A549 (cell line): ENCODE measurements at regions not wholly inside any gene's neighbourhood (a gene's known extent, or its start where the extent isn't known, plus 50 kb on each side); places are given as distances from the start of the nearest gene placed in this dataset.

Source experiments
- ATAC-seq, 2 experiments: fragments of 200-7000 bp in 1 of 2; fragments of >200 bp in 1 of 2; cut with Nextera tagmentation in 1 of 2; cut with Tn5 transposase in 1 of 2; 3 replicates each; pipeline versions ENCODE4 v1.8.0 to v1.9.1; 2018 to 2020; ENCODE audit warnings: mild to moderate bottlenecking in 1 of 2, moderate library complexity in 1 of 2
- CTCF ChIA-PET: fragments of 300-600 bp; sonication (Branson Sonifier 250); formaldehyde crosslinking; extraction: SDS; loops from one replicate; lab custom pipeline; 2021; ENCODE audit warnings: antibody characterized with exemption, inconsistent platforms; lab: Yijun Ruan, JAX
- POLR2A ChIA-PET: fragments of 350-600 bp; formaldehyde crosslinking; extraction: SDS; loops from one replicate; lab custom pipeline; 2021; ENCODE audit warnings: antibody characterized with exemption, inconsistent platforms; lab: Yijun Ruan, JAX
- DNase-seq, 2 experiments: peaks; one replicate each; pipeline versions ENCODE4 v3.0.0 to v3.0.0-alpha.2; 2011 to 2016; ENCODE audit warnings: low read depth in 1 of 2, low spot score in 1 of 2
- FAIRE-seq: peaks from 2 replicates; lab custom pipeline; 2011; peaks lifted over from hg19 to GRCh38; lab: Jason Lieb, UNC
- H3K27ac ChIP-seq, 2 experiments: fragments of >200 bp; sonication (Bioruptor Twin); formaldehyde crosslinking; 3 replicates each; pipeline ENCODE4 v1.5.1; 2016 to 2017
- H3K4me1 ChIP-seq: fragments of >200 bp; sonication (Bioruptor Twin); formaldehyde crosslinking; 3 replicates; pipeline ENCODE4 v1.6.1; 2016
- H3K4me2 ChIP-seq: fragments of >200 bp; sonication (Bioruptor Twin); formaldehyde crosslinking; 3 replicates; pipeline ENCODE4 v1.6.1; 2016
- H3K4me3 ChIP-seq: fragments of >200 bp; sonication (Bioruptor Twin); formaldehyde crosslinking; 3 replicates; pipeline ENCODE4 v1.5.1; 2016
- H3K9me3 ChIP-seq: fragments of >200 bp; sonication (Bioruptor Twin); formaldehyde crosslinking; 3 replicates; pipeline ENCODE4 v1.6.1; 2016
- CBX2 ChIP-seq: fragments of 200-600 bp; sonication (generic); IDR thresholded peaks from 2 replicates; pipeline ENCODE4 v1.6.1; 2016; ENCODE audit warnings: low read depth, mild to moderate bottlenecking, borderline replicate concordance
- EHF ChIP-seq: fragments of 250-450 bp; sonication (Bioruptor Pico); IDR thresholded peaks from 2 replicates; pipeline ENCODE4 v1.5.0; 2020; ENCODE audit warnings: mild to moderate bottlenecking
- FOSB ChIP-seq: fragments of 250-450 bp; sonication (Bioruptor Pico); IDR thresholded peaks from 2 replicates; pipeline ENCODE4 v1.5.0; 2020; ENCODE audit warnings: mild to moderate bottlenecking, moderate library complexity
- FOSL2 ChIP-seq, 2 experiments: fragments of 450-650 bp in 1 of 2; fragments of >200 bp in 1 of 2; sonication (Bioruptor Twin) in 1 of 2; formaldehyde crosslinking; IDR thresholded peaks; 2 replicates each; pipeline versions ENCODE4 v1.5.0 to v1.6.1; 2016 to 2020; ENCODE audit warnings: mild to moderate bottlenecking in 1 of 2, moderate library complexity in 1 of 2
- GATA3 ChIP-seq: IDR thresholded peaks from 2 replicates; pipeline ENCODE4 v1.6.1; 2012; ENCODE audit warnings: borderline replicate concordance
- HDAC2 ChIP-seq: fragments of 200-600 bp; sonication (generic); IDR thresholded peaks from 2 replicates; pipeline ENCODE4 v1.6.1; 2016
- HEYL ChIP-seq: fragments of 250-450 bp; sonication (Bioruptor Pico); IDR thresholded peaks from 2 replicates; pipeline ENCODE4 v1.8.0; 2021; ENCODE audit warnings: mild to moderate bottlenecking, moderate library complexity
- HOXA7 ChIP-seq: fragments of 250-450 bp; sonication (Bioruptor Pico); IDR thresholded peaks from 2 replicates; pipeline ENCODE4 v1.5.0; 2020; ENCODE audit warnings: mild to moderate bottlenecking, moderate library complexity
- MAFK ChIP-seq: fragments of 450-650 bp; IDR thresholded peaks from 2 replicates; pipeline ENCODE4 v1.6.1; 2014; ENCODE audit not compliant: partially characterized antibody
- MYC ChIP-seq: IDR thresholded peaks from 2 replicates; pipeline ENCODE4 v1.6.1; 2012; ENCODE audit warnings: mild to moderate bottlenecking, inconsistent platforms, low read length, improper control_type of control experiment, borderline replicate concordance
- NFE2L2 ChIP-seq: fragments of 150-350 bp; conservative IDR thresholded peaks from 2 replicates; pipeline ENCODE4 v1.6.1; 2014; ENCODE audit warnings: low read length
- NPAS2 ChIP-seq: fragments of 250-450 bp; sonication (Bioruptor Pico); IDR thresholded peaks from 2 replicates; pipeline ENCODE4 v1.8.0; 2022; ENCODE audit warnings: mild to moderate bottlenecking, moderate library complexity, borderline replicate concordance
- NR3C1 ChIP-seq: fragments of >200 bp; sonication (Bioruptor Twin); formaldehyde crosslinking; IDR thresholded peaks from 3 replicates; pipeline ENCODE4 v1.6.1; 2017
- PHF8 ChIP-seq: fragments of 200-600 bp; sonication (generic); IDR thresholded peaks from 2 replicates; pipeline ENCODE4 v1.6.1; 2016; ENCODE audit warnings: low read depth, mild to moderate bottlenecking, antibody characterized with exemption, moderate library complexity, borderline replicate concordance
- RAD21 ChIP-seq, 2 experiments: fragments of >200 bp in 1 of 2; sonication (Bioruptor Twin) in 1 of 2; formaldehyde crosslinking in 1 of 2; IDR thresholded peaks in 1 of 2; conservative IDR thresholded peaks in 1 of 2; 2 replicates in 1 of 2; 3 replicates in 1 of 2; pipeline ENCODE4 v1.6.1; 2012 to 2018; ENCODE audit warnings: inconsistent platforms in 1 of 2
- RARB ChIP-seq: fragments of 250-450 bp; sonication (Bioruptor Pico); IDR thresholded peaks from 2 replicates; pipeline ENCODE4 v1.8.0; 2021; ENCODE audit warnings: mild to moderate bottlenecking, moderate library complexity
- RCOR1 ChIP-seq: fragments of 150-350 bp; IDR thresholded peaks from 2 replicates; pipeline ENCODE4 v1.6.1; 2014; ENCODE audit warnings: antibody characterized with exemption, low read length, low read depth
- SREBF2 ChIP-seq: fragments of 450-650 bp; IDR thresholded peaks from 2 replicates; pipeline ENCODE4 v1.6.1; 2014; ENCODE audit warnings: mild to moderate bottlenecking, moderate library complexity
- ZC3H11A ChIP-seq: fragments of 450-650 bp; IDR thresholded peaks from 2 replicates; pipeline ENCODE4 v1.6.1; 2014; ENCODE audit warnings: antibody characterized with exemption, mild to moderate bottlenecking
- WGBS: methylation state at CpG from one replicate; pipeline ENCODE4 v1.1.6; 2017; ENCODE audit errors: missing lambda C conversion rate; 5-methylcytosine and 5-hydroxymethylcytosine counted together
- TF ChIP-seq, protein P1 (sequence below): IDR thresholded peaks from 2 replicates; pipeline ENCODE4 v1.6.1; 2012; ENCODE audit warnings: low read depth, borderline replicate concordance
- TF ChIP-seq, protein P2 (sequence below): IDR thresholded peaks from 2 replicates; pipeline ENCODE4 v1.6.1; 2012
- TF ChIP-seq, protein P3 (sequence below): fragments of >200 bp; sonication (Bioruptor Twin); formaldehyde crosslinking; IDR thresholded peaks from 3 replicates; pipeline ENCODE4 v1.6.1; 2016

DNA sequence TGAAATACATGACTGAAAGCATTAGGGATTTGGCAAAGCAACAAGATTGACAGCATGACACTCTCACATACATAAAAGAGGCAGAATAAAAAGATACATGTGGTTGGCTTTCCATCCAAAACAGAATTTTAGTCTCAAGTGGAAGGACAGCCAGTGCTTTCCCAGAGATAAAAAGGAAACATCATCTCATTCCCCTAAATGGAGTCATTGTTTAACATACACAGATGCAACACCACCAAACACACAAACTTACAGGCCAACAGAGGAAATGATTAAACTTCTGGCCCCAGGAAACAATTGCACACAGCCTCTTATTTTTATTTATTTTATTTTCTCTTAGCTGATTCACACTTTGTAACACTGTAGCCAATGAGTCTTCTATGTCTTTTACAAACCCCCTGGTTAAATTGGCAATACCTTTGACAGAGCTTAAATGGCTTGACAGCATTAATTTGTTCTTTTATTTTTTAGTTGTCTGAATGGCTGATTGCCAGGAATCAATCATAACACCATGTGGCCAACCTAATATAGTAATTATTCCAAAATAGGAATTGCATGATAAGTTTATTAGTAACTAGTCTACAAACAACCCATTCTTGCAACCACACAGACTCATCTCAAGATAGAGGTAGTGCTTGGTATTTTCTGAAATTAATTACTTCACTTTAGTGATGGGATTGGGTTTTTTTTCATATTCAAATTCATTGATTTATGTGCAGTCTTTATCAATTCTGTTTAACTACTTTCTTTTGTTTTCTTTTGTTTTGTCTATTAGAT is 190.5 kb downstream of the RND3 start (continued):
- TF ChIP-seq MYC, result no peak
- TF ChIP-seq RARB, result no peak
- no peak for TF ChIP-seq ZC3H11A
- TF ChIP-seq, protein P1, sequence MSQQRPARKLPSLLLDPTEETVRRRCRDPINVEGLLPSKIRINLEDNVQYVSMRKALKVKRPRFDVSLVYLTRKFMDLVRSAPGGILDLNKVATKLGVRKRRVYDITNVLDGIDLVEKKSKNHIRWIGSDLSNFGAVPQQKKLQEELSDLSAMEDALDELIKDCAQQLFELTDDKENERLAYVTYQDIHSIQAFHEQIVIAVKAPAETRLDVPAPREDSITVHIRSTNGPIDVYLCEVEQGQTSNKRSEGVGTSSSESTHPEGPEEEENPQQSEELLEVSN, result no peak
- TF ChIP-seq HEYL (CRISPR knock-in tag), result no peak

- no peak for ATAC-seq
- WGBS, result 87% methylated on average over 2 of the region's 2 CpGs
Observed at GRCh38 chr2:150295544-150295943, 191.9 kb downstream of the RND3 start.

DNA sequence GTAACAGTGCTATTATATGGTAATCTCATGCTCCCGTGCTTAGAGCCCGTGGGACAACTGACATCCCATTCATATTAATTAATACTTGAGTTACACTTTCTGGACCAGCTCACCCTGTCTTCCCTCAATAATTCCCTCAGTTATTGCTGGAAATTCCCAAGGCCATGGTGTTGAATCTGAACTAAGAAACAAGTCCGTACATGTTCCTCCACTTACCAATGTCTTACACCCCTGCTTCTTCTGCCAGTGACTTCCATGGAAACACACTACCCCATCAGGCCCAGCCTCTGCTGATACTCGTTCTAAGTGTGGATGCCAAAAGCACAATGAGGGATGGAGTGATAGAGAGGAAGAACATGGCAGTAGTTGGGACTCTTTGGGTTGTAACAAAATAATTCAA is 193.7 kb downstream of the RND3 start:
- Histone ChIP-seq H3K27ac (no peak overlapping the region), H3K4me2 (no peak overlapping the region), H3K4me3 (no peak overlapping the region), H3K4me1 (peaks cover 12% of the 10 kb centered on the region; the same call in 2 of the 3 replicates), H3K9me3 (no peaks in the 10 kb centered on the region)
- no peak for TF ChIP-seq NPAS2
- FAIRE-seq (no peak), DNase-seq (no peak), ATAC-seq (no peak)
- WGBS, result 71% methylated on average over 4 of the region's 4 CpGs
- POLR2A ChIA-PET, result no interaction called here
- CTCF ChIA-PET, result no interaction called here

More at GRCh38 chr2:150295544-150295943, 191.9 kb downstream of the RND3 start:
- no peak overlapping the region for H3K4me2 ChIP-seq
- TF ChIP-seq GATA3, result no peak
- no peak for TF ChIP-seq FOSB (CRISPR knock-in tag)
- no peak for TF ChIP-seq EHF (CRISPR knock-in tag)
- no peak for TF ChIP-seq RARB
- no peak for TF ChIP-seq NFE2L2
- TF ChIP-seq, protein P2, sequence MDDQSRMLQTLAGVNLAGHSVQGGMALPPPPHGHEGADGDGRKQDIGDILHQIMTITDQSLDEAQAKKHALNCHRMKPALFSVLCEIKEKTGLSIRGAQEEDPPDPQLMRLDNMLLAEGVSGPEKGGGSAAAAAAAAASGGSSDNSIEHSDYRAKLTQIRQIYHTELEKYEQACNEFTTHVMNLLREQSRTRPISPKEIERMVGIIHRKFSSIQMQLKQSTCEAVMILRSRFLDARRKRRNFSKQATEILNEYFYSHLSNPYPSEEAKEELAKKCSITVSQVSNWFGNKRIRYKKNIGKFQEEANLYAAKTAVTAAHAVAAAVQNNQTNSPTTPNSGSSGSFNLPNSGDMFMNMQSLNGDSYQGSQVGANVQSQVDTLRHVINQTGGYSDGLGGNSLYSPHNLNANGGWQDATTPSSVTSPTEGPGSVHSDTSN, result no peak
- TF ChIP-seq, all 56 proteins: peak for 0
- H3K27ac ChIP-seq, result no peak overlapping the region
- DNase-seq, result no peak
- POLR2A ChIA-PET, result no interaction called here
- no peak for FAIRE-seq
- no peaks in the 10 kb centered on the region for H3K9me3 ChIP-seq
- H3K4me1 ChIP-seq, result peaks cover 12% of the 10 kb centered on the region; the same call in 2 of the 3 replicates
- H3K4me3 ChIP-seq, result no peak overlapping the region
- CTCF ChIA-PET, result interaction anchor here (1.1 kb wide), 1 partner anchor 944 kb away, joined by 3 read pairs; no protein-coding TSS in a partner anchor

- Histone ChIP-seq H3K4me3 (no peak overlapping the region), H3K4me1 (peaks cover 12% of the 10 kb centered on the region; the same call in 2 of the 3 replicates), H3K9me3 (no peaks in the 10 kb centered on the region), H3K27ac (no peak overlapping the region), H3K4me2 (no peak overlapping the region)
- DNase-seq (no peak), ATAC-seq (no peak), FAIRE-seq (no peak)
- ChIA-PET POLR2A (no interaction called here), CTCF (no interaction called here)
- TF ChIP-seq CBX2, result no peak
- 96% methylated on average over 1 of the region's 1 CpG for WGBS
Observed at GRCh38 chr2:150292807-150293206, 194.7 kb downstream of the RND3 start.

GRCh38 chr2:150292192-150292591 is 195.3 kb downstream of the RND3 start:
- Histone ChIP-seq H3K4me2 (no peak overlapping the region), H3K4me1 (peaks cover 8% of the 10 kb centered on the region; the same call in 2 of the 3 replicates), H3K4me3 (no peak overlapping the region), H3K27ac (no peak overlapping the region), H3K9me3 (no peaks in the 10 kb centered on the region)
- DNase-seq (no peak), FAIRE-seq (no peak), ATAC-seq (no peak)
- 83% methylated on average over 1 of the region's 1 CpG for WGBS
- ChIA-PET POLR2A (no interaction called here), CTCF (interaction anchor here (0.7 kb wide), 1 partner anchor 23 kb away, joined by 3 read pairs; no protein-coding TSS in a partner anchor)
- no peak for TF ChIP-seq RAD21 (conservative IDR thresholded peaks at IDR 0.05 in 1 of 2, IDR thresholded peaks at IDR 0.05 in 1 of 2)
- TF ChIP-seq MAFK, result no peak
- TF ChIP-seq, protein P2, result no peak
- TF ChIP-seq HDAC2, result no peak
- TF ChIP-seq PHF8, result no peak
- no peak for TF ChIP-seq FOSL2 (IDR thresholded peaks at IDR 0.05)
- TF ChIP-seq FOSL2 (CRISPR knock-in tag; IDR thresholded peaks at IDR 0.05), result no peak
- no peak for TF ChIP-seq NR3C1
- TF ChIP-seq RCOR1, result no peak
- no peak for TF ChIP-seq SREBF2
- TF ChIP-seq HOXA7 (CRISPR knock-in tag), result no peak
- TF ChIP-seq, protein P3, sequence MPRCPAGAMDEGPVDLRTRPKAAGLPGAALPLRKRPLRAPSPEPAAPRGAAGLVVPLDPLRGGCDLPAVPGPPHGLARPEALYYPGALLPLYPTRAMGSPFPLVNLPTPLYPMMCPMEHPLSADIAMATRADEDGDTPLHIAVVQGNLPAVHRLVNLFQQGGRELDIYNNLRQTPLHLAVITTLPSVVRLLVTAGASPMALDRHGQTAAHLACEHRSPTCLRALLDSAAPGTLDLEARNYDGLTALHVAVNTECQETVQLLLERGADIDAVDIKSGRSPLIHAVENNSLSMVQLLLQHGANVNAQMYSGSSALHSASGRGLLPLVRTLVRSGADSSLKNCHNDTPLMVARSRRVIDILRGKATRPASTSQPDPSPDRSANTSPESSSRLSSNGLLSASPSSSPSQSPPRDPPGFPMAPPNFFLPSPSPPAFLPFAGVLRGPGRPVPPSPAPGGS, result no peak
- no peak for TF ChIP-seq GATA3
